ENCODE measurements at regions not wholly inside any gene's neighbourhood (a gene's known extent, or its start where the extent isn't known, plus 50 kb on each side); places are given as distances from the start of the nearest gene placed in this dataset.
A peak's percentile ranks its signal among the peaks of the same experiment; 100 is the strongest.

DNA sequence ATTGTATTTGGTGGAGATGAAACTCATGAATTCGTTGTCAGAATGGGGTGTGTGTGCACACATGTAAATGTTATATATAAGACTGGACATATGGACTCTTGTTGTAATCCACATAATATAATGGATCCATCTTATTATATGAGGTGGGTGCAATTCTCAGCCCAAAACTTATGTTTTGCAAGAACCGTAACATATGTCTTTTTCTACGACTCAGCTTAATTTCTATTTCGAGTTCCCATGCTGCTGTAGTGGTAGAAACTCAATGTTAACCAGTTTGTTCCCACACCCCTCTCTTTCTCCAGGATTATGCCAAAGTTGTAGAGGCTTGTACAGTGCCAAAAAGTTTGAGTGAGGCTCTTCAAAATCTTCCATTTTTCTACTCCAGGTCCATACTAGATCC lies 112.5 kb upstream of the SPOPL start:
- no peak for DNase-seq (ENCODE audit: low read depth)
- no peak overlapping the region for H3K4me3 ChIP-seq (ENCODE audit: low read depth, low read length)

DNA sequence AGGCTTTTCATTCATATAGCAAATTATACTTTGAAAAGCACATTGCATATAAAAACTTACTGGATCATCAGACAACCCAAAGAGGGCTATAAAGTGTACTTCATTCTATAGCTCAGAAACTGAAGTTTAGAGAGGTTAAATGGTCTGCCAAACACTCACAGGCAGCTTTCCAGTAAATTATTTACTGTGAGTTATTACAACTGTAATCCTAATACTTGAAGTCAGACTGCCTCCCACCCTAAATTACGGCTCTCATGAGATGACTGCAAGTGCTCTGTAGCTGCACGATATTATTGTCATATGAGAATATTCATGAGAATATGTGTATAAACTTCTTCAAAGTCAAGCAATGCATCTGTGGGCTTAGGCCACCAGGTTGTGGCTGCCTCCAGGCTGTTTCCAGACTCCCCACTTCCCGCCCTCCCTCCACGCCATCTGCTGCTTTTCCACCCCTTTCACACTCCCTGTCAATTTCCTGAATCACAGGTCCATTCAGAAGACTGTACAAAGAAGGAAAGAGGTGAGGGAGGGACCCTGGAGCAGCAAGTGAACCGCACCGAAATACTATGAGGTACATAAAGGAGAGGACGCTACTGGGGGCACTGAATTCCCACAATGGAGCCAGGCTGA lies 111.1 kb upstream of the SPOPL start:
- TF ChIP-seq, protein P1, sequence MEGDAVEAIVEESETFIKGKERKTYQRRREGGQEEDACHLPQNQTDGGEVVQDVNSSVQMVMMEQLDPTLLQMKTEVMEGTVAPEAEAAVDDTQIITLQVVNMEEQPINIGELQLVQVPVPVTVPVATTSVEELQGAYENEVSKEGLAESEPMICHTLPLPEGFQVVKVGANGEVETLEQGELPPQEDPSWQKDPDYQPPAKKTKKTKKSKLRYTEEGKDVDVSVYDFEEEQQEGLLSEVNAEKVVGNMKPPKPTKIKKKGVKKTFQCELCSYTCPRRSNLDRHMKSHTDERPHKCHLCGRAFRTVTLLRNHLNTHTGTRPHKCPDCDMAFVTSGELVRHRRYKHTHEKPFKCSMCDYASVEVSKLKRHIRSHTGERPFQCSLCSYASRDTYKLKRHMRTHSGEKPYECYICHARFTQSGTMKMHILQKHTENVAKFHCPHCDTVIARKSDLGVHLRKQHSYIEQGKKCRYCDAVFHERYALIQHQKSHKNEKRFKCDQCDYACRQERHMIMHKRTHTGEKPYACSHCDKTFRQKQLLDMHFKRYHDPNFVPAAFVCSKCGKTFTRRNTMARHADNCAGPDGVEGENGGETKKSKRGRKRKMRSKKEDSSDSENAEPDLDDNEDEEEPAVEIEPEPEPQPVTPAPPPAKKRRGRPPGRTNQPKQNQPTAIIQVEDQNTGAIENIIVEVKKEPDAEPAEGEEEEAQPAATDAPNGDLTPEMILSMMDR (conservative IDR thresholded peaks at IDR 0.05; ENCODE audit: low read depth, low read length): no peak
- DNase-seq (ENCODE audit: low read depth): no peak
- H3K4me3 ChIP-seq (ENCODE audit: low read depth, low read length): no peak overlapping the region

More for the DNA sequence above, 112.5 kb upstream of the SPOPL start:
- TF ChIP-seq, protein P1 (conservative IDR thresholded peaks at IDR 0.05; ENCODE audit: low read depth, low read length): no peak

DNA sequence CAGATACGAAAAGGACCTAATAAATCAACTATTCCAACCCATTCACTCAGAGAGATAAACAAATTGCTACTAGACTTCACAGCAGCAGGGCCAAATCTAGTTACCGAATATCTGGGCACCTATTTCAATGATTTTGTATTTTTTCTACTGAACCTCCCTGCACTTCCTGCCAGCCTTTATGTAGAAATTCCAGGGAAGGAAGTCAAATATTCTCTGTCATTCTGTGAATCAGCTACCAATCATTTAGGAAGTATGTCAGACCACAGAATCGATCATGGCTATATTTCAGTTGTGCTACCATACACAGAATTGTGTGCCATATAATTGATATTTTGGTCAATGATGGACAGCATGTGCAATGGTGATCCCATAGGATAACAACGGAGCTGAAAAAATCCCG lies 109.6 kb upstream of the SPOPL start:
- DNase-seq (ENCODE audit: low read depth): no peak
- no peak overlapping the region for H3K4me3 ChIP-seq (ENCODE audit: low read depth, low read length)
- TF ChIP-seq, protein P1 (conservative IDR thresholded peaks at IDR 0.05; ENCODE audit: low read depth, low read length): no peak

DNA sequence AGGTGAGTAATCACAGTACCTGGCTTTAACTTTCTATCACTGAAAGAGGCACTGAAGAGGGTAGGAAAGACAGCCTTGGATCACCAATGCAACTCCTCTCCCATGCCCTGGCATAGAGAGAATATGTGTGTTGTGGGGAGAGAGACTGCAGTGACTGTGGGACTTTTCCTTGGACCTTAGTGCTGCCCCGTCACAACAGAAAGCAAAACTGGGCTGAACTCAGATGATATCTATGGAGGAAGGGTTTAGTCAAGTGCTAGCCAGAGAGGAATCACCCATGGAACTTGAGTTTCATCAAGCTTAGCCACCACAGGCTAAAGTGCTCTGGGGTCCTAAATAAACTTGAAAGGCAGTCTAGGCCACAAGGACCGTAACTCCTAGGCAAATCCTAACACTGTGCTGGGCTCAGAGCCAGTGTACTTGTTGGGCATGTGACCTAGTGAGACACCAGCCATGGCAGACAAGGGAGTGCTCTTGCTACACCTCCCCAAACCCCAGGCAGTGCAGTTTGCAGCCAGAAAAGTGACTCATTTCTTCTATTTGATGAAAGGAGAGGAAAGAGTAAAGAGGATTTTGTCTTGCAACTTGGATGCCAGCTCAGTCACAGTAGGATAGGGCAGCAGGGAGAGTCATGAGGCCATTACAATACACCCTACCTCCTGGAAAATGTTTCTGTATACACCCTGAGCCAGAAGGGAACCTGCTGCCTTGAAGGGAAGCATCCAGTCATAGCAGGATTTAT lies 105.8 kb upstream of the SPOPL start:
- no peak overlapping the region for H3K4me3 ChIP-seq (ENCODE audit: low read depth, low read length)
- peak; percentile 72 for DNase-seq (ENCODE audit: low read depth)
- TF ChIP-seq, protein P1 (conservative IDR thresholded peaks at IDR 0.05; ENCODE audit: low read depth, low read length): no peak

DNA sequence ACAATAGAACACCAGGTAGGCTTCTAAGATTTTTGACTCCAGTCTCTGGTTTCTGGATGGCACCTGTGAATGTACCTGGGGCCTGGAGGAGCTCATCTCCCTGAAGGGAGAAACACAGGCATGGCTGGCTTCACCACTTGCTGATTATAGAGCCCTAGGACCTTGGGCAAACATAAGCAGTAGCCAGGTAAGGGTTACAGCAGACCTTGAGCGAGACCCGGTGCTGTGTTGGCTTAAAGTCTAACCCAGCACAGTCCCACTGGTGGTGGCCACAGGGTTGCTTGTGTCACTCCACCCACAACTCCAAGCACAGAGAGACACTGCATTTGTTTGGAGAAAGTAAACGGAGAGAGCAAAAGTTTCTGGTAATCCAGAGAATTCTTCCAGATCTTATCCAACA lies 104.7 kb upstream of the SPOPL start:
- H3K4me3 ChIP-seq (ENCODE audit: low read depth, low read length): no peak overlapping the region
- TF ChIP-seq, protein P1 (conservative IDR thresholded peaks at IDR 0.05; ENCODE audit: low read depth, low read length): no peak
- no peak for DNase-seq (ENCODE audit: low read depth)

DNA sequence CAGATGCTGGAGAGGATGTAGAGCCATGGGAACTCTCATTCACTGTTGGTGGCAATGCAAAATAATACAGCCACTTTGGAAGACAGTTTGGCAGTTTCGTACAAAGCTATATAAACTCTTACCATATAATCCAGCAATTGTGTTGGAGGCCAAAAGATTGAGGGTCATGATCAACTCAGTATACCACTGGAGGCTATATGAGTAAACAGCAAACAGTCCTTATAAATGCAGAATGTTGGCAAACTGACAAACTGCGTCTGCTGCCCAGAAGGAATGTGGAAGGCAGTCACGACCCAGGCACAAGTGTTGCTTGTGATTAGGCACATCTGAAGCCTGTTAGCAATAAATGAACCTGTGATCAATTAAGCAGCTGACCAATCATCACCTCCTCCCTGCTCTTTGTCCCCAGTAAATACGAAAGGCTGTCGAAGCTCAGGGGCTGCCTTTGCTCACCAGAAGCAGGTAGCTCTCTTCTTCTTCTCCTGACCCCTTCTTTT lies 98.1 kb upstream of the SPOPL start:
- DNase-seq (ENCODE audit: low read depth): no peak
- TF ChIP-seq, protein P1 (conservative IDR thresholded peaks at IDR 0.05; ENCODE audit: low read depth, low read length): no peak
- no peak overlapping the region for H3K4me3 ChIP-seq (ENCODE audit: low read depth, low read length)

Data from epithelial cell of proximal tubule (primary cell).